Ovary (tissue), 3 donors: ENCODE measurements at regions not wholly inside any gene's neighbourhood (a gene's known extent, or its start where the extent isn't known, plus 50 kb on each side); places are given as distances from the start of the nearest gene placed in this dataset.

ENCODE experiments used
- POLR2A ChIP-seq: fragments of 450-650 bp; IDR thresholded peaks from one replicate; pipeline ENCODE4 v1.6.1; 2017; ENCODE audit warnings: antibody characterized with exemption, mild to moderate bottlenecking, moderate library complexity
- TF ChIP-seq, protein P1 (sequence below), 3 donors: fragments of 450-650 bp in 2 of 3; fragments of 200-600 bp in 1 of 3; IDR thresholded peaks; one replicate each; pipeline versions ENCODE4 v1.5.1 to v1.8.0; 2016 to 2022; ENCODE audit warnings: antibody characterized with exemption in 3 of 3, mild to moderate bottlenecking in 1 of 3
- donor health status: DM: no; HTN: no; CAD: no.

DNA sequence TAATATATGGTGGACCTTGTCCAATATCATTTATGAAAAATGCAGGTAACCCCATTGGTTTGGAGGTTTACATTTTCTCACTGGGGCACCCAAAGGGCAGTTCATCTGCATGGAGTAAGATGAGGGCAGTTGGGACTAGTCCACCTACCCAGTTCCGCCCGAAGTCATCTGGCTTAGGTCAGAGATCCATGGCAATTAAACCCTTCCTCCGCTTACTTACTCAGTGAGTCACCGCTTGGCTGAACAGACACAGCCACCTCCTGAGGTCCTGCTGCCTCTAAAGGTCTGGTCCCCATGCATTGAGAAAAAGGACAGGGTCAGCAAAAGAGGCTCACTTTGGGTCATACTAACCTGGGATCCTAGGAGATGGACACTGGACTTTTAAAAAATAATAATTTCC is 102.9 kb upstream of the PRL start:
- TF ChIP-seq, protein P1, sequence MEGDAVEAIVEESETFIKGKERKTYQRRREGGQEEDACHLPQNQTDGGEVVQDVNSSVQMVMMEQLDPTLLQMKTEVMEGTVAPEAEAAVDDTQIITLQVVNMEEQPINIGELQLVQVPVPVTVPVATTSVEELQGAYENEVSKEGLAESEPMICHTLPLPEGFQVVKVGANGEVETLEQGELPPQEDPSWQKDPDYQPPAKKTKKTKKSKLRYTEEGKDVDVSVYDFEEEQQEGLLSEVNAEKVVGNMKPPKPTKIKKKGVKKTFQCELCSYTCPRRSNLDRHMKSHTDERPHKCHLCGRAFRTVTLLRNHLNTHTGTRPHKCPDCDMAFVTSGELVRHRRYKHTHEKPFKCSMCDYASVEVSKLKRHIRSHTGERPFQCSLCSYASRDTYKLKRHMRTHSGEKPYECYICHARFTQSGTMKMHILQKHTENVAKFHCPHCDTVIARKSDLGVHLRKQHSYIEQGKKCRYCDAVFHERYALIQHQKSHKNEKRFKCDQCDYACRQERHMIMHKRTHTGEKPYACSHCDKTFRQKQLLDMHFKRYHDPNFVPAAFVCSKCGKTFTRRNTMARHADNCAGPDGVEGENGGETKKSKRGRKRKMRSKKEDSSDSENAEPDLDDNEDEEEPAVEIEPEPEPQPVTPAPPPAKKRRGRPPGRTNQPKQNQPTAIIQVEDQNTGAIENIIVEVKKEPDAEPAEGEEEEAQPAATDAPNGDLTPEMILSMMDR (IDR thresholded peaks at IDR 0.05) = no peak
- no peak for TF ChIP-seq POLR2A
